Activated CD8-positive, alpha-beta T cell treated with anti-CD3 and anti-CD28 coated beads, Interleukin-2, amount 10 ng/mL, durations not matched to agents 7 days and 5 days (primary cell): ENCODE measurements at regions not wholly inside any gene's neighbourhood (a gene's known extent, or its start where the extent isn't known, plus 50 kb on each side); places are given as distances from the start of the nearest gene placed in this dataset.

Experiments
- ATAC-seq: fragments of 150-1000 bp; cut with Tn5 transposase; one replicate; pipeline ENCODE4 v1.10.0; 2021; ENCODE audit warnings: moderate library complexity
- CTCF ChIA-PET: fragments of 350-600 bp; sonication (Branson Sonifier 250); formaldehyde crosslinking; loops from one replicate; lab custom pipeline; 2021; ENCODE audit warnings: antibody characterized with exemption; lab: Charles Lee
- POLR2A ChIA-PET: fragments of 350-600 bp; sonication (Branson Sonifier 250); formaldehyde crosslinking; loops from one replicate; lab custom pipeline; 2021; ENCODE audit warnings: antibody characterized with exemption; lab: Charles Lee
- DNase-seq: peaks from one replicate; pipeline ENCODE4 v3.0.0-alpha.2; 2020
- H3K27ac Mint-ChIP-seq: one replicate; pipeline ENCODE4 v1.8.0; 2021; ENCODE audit warnings: mild to moderate bottlenecking, mixed read lengths
- H3K27me3 Mint-ChIP-seq: one replicate; pipeline ENCODE4 v1.8.0; 2021; ENCODE audit warnings: low read depth, mixed read lengths
- H3K36me3 Mint-ChIP-seq: one replicate; pipeline ENCODE4 v1.8.0; 2021; ENCODE audit warnings: low read depth, mixed read lengths
- H3K4me1 Mint-ChIP-seq: one replicate; pipeline ENCODE4 v1.8.0; 2021; ENCODE audit warnings: low read depth, mixed read lengths
- H3K4me3 Mint-ChIP-seq: one replicate; pipeline ENCODE4 v1.8.0; 2021; ENCODE audit warnings: mild to moderate bottlenecking, mixed read lengths
- H3K9me3 Mint-ChIP-seq: one replicate; pipeline ENCODE4 v1.8.0; 2022; ENCODE audit warnings: mixed read lengths; ENCODE audit not compliant: insufficient read depth

- no peak for ATAC-seq
- Mint-ChIP-seq H3K36me3 (no peaks in the 10 kb centered on the region), H3K4me3 (no peak overlapping the region), H3K9me3 (no peaks in the 10 kb centered on the region), H3K4me1 (no peaks in the 10 kb centered on the region), H3K27me3 (peaks cover under 1% of the 10 kb centered on the region), H3K27ac (no peak overlapping the region)
- CTCF ChIA-PET: interaction anchor here (1.4 kb wide), 1 partner anchor 9 kb away, joined by 4 read pairs; no protein-coding TSS in a partner anchor
- POLR2A ChIA-PET: interaction anchor here (0.5 kb wide), 1 partner anchor 512 kb away, joined by 4 read pairs; no protein-coding TSS in a partner anchor
- no peak for DNase-seq
Observed at GRCh38 chr10:71143610-71144009, 68.8 kb upstream of the UNC5B start.

GRCh38 chr10:71144824-71145223 lies 67.5 kb upstream of the UNC5B start:
- ChIA-PET POLR2A (no interaction called here), CTCF (no interaction called here)
- DNase-seq: no peak
- Mint-ChIP-seq H3K4me1 (no peaks in the 10 kb centered on the region), H3K27ac (no peak overlapping the region), H3K36me3 (no peaks in the 10 kb centered on the region), H3K9me3 (no peaks in the 10 kb centered on the region), H3K4me3 (no peak overlapping the region), H3K27me3 (no peaks in the 10 kb centered on the region)
- no peak for ATAC-seq

GRCh38 chr10:71145352-71145945 lies 66.9 kb upstream of the UNC5B start:
- DNase-seq (no peak), ATAC-seq (no peak)
- ChIA-PET POLR2A (no interaction called here), CTCF (no interaction called here)
- H3K9me3 Mint-ChIP-seq: no peaks in the 10 kb centered on the region
- no peak overlapping the region for H3K4me3 Mint-ChIP-seq
- H3K27ac Mint-ChIP-seq: no peak overlapping the region
- H3K4me1 Mint-ChIP-seq: no peaks in the 10 kb centered on the region
- H3K36me3 Mint-ChIP-seq: no peaks in the 10 kb centered on the region
- H3K27me3 Mint-ChIP-seq: no peaks in the 10 kb centered on the region

GRCh38 chr10:71150796-71151195 lies 61.6 kb upstream of the UNC5B start:
- no peak for ATAC-seq

GRCh38 chr10:71152043-71152442 lies 60.3 kb upstream of the UNC5B start:
- Mint-ChIP-seq H3K36me3 (no peaks in the 10 kb centered on the region), H3K9me3 (no peaks in the 10 kb centered on the region), H3K4me3 (no peak overlapping the region), H3K4me1 (peaks cover 3% of the 10 kb centered on the region), H3K27ac (no peak overlapping the region), H3K27me3 (no peaks in the 10 kb centered on the region)
- POLR2A ChIA-PET: interaction anchor here (0.6 kb wide), 1 partner anchor 726 kb away, joined by 10 read pairs; no protein-coding TSS in a partner anchor
- no peak for ATAC-seq
- DNase-seq: no peak
- CTCF ChIA-PET: interaction anchor here (1.0 to 1.2 kb wide), 3 partner anchors 9 to 227 kb away, joined by 3 to 4 read pairs (median 3); no protein-coding TSS in a partner anchor

More at GRCh38 chr10:71150796-71151195, 61.6 kb upstream of the UNC5B start:
- ChIA-PET POLR2A (no interaction called here), CTCF (interaction anchor here (1.0 kb wide), 1 partner anchor 18 kb away, joined by 3 read pairs; no protein-coding TSS in a partner anchor)
- Mint-ChIP-seq H3K4me1 (peaks cover 3% of the 10 kb centered on the region), H3K36me3 (no peaks in the 10 kb centered on the region), H3K4me3 (no peak overlapping the region), H3K9me3 (no peaks in the 10 kb centered on the region), H3K27ac (no peak overlapping the region), H3K27me3 (no peaks in the 10 kb centered on the region)
- no peak for DNase-seq

- peaks cover 8% of the 10 kb centered on the region for H3K4me1 Mint-ChIP-seq
- no peak for ATAC-seq
- CTCF ChIA-PET: no interaction called here
Observed at GRCh38 chr10:71156436-71156835, 55.9 kb upstream of the UNC5B start.

GRCh38 chr10:71157435-71157834 lies 54.9 kb upstream of the UNC5B start:
- DNase-seq: no peak
- no peaks in the 10 kb centered on the region for H3K36me3 Mint-ChIP-seq
- no peak overlapping the region for H3K27ac Mint-ChIP-seq
- ChIA-PET CTCF (no interaction called here), POLR2A (no interaction called here)
- ATAC-seq: no peak
- H3K9me3 Mint-ChIP-seq: no peaks in the 10 kb centered on the region
- no peak overlapping the region for H3K4me3 Mint-ChIP-seq
- H3K4me1 Mint-ChIP-seq: peaks cover 9% of the 10 kb centered on the region
- H3K27me3 Mint-ChIP-seq: no peaks in the 10 kb centered on the region

More at GRCh38 chr10:71156436-71156835, 55.9 kb upstream of the UNC5B start:
- no peaks in the 10 kb centered on the region for H3K36me3 Mint-ChIP-seq
- H3K27me3 Mint-ChIP-seq: no peaks in the 10 kb centered on the region
- H3K9me3 Mint-ChIP-seq: no peaks in the 10 kb centered on the region
- H3K27ac Mint-ChIP-seq: no peak overlapping the region
- POLR2A ChIA-PET: no interaction called here
- no peak for DNase-seq
- no peak overlapping the region for H3K4me3 Mint-ChIP-seq

GRCh38 chr10:71158251-71158650 lies 54.1 kb upstream of the UNC5B start:
- no peak overlapping the region for H3K27ac Mint-ChIP-seq
- no peaks in the 10 kb centered on the region for H3K9me3 Mint-ChIP-seq
- peaks cover 9% of the 10 kb centered on the region for H3K4me1 Mint-ChIP-seq
- H3K36me3 Mint-ChIP-seq: no peaks in the 10 kb centered on the region
- DNase-seq (no peak), ATAC-seq (no peak)
- H3K27me3 Mint-ChIP-seq: no peaks in the 10 kb centered on the region
- ChIA-PET POLR2A (no interaction called here), CTCF (no interaction called here)
- no peak overlapping the region for H3K4me3 Mint-ChIP-seq

GRCh38 chr10:71158902-71159301 lies 53.5 kb upstream of the UNC5B start:
- Mint-ChIP-seq H3K36me3 (no peaks in the 10 kb centered on the region), H3K4me3 (no peak overlapping the region), H3K27me3 (no peaks in the 10 kb centered on the region), H3K27ac (no peak overlapping the region), H3K4me1 (peaks cover 6% of the 10 kb centered on the region), H3K9me3 (no peaks in the 10 kb centered on the region)
- CTCF ChIA-PET: no interaction called here
- no peak for DNase-seq
- POLR2A ChIA-PET: no interaction called here
- ATAC-seq: no peak

- Mint-ChIP-seq H3K36me3 (no peaks in the 10 kb centered on the region), H3K9me3 (no peaks in the 10 kb centered on the region), H3K27ac (no peak overlapping the region), H3K4me3 (no peak overlapping the region), H3K27me3 (peaks cover 3% of the 10 kb centered on the region), H3K4me1 (peaks cover 6% of the 10 kb centered on the region)
- POLR2A ChIA-PET: no interaction called here
- DNase-seq (no peak), ATAC-seq (no peak)
- CTCF ChIA-PET: interaction anchor here (1.2 kb wide), 1 partner anchor 235 kb away, joined by 3 read pairs; no protein-coding TSS in a partner anchor
Observed at GRCh38 chr10:71159892-71160291, 52.5 kb upstream of the UNC5B start.

GRCh38 chr10:71161425-71161824 lies 50.9 kb upstream of the UNC5B start:
- no peak overlapping the region for H3K4me3 Mint-ChIP-seq
- no peak for ATAC-seq
- CTCF ChIA-PET: no interaction called here

More at GRCh38 chr10:71161425-71161824, 50.9 kb upstream of the UNC5B start:
- no peak overlapping the region for H3K27ac Mint-ChIP-seq
- POLR2A ChIA-PET: no interaction called here
- no peaks in the 10 kb centered on the region for H3K36me3 Mint-ChIP-seq
- peaks cover 6% of the 10 kb centered on the region for H3K4me1 Mint-ChIP-seq
- DNase-seq: no peak
- H3K27me3 Mint-ChIP-seq: peaks cover 7% of the 10 kb centered on the region
- H3K9me3 Mint-ChIP-seq: no peaks in the 10 kb centered on the region
